GM19467 (cell line): ENCODE measurements at regions not wholly inside any gene's neighbourhood (a gene's known extent, or its start where the extent isn't known, plus 50 kb on each side); places are given as distances from the start of the nearest gene placed in this dataset.

Source experiments
- ATAC-seq: cut with Tn5 transposase; IDR thresholded peaks from one replicate; pipeline ENCODE4 v1.9.1; 2021; ENCODE audit warnings: mild to moderate bottlenecking, moderate library complexity; ENCODE audit not compliant: unreplicated experiment

DNA sequence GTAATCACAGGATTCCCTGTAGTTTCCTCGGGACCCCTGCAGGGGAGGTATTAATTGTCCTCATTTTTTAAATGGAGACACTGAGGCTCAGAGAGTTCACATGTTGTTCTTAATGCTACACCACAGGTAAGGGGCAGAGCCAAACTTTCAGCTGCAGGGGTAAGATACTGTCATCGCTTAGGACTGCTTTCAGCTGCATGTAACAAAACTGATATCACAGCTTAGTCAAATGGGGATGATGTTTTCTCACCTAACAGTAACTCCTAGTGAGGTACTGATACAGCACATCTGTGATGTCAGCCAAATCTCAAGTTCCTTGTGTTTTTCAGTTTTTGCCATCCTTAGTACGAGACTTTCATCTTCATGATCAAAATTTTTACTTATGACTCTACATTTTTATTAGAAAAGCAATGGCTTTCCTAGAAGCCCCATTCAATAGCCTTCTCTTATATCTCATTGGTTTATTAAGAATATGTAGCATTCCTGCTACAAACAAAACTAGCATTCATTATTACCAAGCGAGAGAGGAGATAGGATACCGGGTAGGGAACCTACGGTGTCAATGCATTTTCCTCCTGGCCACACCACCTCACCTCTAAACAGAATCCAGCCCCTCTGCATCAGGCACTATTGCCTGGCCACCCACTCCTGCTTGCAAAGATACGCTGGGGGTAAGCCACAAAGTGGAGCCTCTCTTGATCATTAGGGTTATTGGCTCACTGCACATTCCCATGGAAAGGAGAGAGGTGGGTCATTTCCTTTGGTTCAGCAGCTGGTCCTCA, 557.5 kb downstream of the CD83 start:
- ATAC-seq: no peak

DNA sequence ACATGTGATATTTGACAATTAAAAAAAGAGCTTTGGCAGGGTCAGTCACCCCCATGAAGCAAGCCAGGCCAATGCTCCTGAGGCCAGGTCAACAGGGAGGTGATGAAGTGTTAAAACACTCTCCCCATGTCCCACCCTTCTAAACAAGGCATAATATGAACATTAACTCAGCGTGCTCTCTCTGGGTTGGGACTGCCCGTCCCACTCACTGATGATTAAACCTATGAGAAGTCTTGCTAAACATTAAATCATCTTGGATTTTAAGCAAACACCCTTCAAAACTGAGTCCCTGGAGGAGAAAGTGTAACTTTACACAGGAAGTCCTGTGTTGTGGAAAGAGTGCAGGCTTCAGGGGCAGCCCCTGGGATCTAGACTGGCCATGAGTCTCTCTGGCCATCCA, 558.5 kb downstream of the CD83 start:
- ATAC-seq: no peak

DNA sequence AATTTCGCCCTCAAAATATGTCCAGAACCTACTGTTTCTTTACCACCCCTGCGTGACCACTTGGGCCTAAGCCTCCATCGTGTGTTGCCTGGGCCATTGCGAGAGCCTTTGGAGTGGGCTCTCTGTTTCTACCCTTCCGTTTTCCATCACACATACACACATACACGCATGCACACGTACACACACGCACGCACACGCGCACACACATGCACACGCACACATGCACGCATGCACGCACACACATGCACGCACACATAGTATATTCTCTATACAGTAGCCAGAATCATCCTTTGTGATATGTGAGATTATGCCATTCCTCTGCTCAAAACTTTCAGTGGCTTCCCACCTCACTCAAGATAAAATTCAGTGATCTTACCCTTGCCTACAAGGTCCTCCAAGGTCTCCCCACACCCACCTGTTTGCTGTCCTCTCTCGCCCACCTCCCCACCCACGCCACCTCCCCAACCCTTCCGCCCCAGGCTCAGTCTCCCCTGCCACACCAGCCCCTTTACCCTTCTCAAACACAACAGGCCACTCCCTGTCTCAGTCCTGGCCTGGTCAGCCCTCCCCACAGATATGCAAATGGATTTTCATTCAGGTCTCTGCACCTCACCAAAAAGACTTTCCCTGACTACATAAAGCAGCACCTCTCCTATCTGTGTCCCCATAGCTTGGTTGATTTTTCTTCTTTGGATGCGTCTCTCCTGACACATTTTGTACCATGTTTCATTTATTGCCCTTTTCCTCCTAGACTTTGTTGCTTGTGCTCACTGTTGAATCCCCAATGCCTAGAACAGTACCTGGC, 559.6 kb downstream of the CD83 start:
- ATAC-seq: no peak

DNA sequence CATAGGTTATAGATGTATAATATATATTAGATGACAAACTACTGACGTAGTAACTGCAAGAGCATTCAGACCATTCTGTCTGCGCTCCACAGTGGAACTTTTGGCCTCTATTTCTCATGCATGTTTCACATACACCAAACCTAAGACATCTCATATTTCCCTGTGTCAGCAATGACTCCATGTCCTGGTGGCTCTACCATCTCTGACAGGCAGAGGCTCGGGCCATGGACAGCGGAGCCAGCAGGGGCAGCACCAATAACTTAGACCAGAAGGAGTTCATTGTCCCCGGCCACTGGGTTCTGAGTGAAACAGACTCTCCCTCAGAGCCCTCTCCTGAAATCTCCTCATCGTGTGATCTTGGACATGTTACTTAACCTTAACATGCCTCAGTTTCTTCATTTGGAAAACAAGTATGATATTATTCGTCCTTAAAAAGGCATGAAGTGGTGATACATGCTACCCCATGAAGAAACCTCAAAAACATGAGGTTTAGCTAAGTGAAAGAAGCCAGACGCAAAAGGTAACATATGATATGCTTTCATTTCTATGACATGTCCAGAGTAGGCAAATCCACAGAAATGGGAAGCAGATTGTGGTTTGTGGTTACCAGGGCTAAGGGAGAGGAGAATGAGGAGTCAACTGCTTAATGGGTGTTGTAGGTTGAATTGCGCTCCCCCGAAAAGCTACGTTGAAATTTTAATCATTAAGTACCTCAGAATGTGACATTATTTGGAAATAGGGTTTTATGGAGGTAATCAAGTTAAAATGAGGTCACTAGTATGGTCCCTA, 564.0 kb upstream of the JARID2 start:
- ATAC-seq: no peak

DNA sequence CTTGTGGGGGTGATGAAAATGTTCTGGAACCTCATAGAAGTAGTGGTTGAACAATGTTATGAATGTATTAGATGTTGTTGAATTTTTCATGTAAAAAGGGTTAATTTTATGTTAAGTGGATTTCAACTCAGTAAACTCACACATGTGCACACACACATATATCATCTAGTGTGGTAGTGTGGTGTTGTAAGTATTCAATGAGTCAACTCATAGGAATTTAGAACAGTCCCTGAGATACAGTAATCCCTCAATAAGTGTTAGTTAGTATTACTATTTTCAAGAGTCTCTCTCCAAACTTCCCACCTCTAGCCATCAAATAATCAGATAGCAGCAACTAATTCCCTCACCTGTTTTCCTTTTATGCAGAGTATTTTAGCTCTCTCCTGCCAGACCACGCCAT, 563.1 kb upstream of the JARID2 start:
- ATAC-seq: no peak

DNA sequence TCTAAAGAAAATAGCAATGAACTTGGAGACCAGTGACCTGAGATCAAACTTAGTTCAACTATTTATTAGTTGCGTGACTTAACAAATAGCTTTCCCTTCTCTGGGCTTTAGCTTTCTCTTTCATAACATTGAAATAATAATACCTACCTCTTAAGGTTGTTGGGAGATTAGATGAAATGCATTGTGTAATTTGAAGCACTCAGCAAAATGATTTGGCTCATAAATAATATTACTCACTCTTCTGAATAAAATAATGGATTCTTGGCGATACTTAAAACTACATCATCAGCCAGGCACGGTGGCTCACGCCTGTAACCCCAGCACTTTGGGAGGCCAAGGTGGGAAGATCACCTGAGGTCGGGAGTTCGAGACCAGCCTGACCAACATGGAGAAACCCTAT, 556.2 kb upstream of the JARID2 start:
- ATAC-seq: no peak

DNA sequence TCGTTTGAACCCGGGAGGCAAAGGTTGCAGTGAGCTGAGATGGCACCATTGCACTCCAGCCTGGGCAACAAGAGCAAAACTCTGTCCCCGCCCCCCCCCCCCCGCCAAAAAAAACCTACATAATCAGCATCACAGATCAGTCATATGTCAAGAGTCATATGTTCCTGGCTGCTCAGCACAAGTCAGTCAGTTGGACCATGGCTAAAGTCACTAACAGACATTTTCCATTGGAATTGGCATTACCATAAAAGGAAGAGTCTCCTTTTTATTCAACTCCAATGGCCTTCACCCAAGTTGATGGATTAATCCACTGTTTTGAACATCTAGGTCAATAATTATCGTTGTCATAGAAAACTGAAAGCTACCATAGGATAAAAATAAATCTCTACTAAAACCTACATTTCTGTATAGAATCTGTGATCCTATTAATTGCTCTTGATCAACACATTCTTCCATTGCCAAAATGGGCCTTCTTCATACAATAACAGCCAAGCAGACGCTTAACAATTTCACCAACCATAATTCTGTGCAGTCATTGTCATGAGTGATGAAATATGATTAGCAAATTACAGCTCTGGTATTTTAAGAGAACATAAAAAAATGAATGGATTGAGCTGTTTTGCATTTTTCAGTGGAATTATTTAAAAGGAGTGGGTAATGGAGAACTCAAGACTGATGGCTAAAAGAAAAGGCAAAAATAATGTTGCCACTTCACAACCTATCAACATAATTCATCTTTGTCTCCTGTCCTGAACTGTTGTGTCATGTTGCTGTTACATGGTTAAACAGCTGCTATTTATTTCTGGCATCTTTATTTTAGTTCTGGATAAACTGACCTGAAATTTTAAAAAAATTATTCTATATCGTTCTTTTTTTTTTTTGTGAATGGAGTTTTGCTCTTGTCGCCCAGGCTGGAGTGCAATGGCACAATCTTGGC, 555.5 kb upstream of the JARID2 start:
- no peak for ATAC-seq

DNA sequence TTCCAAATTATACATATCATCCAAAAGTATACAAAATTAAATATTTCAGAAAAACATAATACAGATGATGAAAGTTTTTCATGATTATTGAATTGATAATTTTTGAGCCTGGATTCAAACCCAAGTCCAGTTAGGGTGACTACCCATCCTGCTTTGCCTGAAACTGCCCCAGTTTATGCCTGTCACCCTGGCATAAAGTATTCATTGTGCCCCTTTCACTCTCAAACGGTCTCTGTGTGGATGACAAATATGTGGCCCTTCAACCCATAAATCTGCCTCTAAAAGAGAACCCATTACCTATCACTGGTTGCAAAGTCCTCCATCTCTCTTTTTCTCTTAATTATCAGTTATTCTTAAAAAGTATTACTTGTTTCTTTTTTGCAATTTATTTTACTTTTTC, 553.7 kb upstream of the JARID2 start:
- no peak for ATAC-seq

DNA sequence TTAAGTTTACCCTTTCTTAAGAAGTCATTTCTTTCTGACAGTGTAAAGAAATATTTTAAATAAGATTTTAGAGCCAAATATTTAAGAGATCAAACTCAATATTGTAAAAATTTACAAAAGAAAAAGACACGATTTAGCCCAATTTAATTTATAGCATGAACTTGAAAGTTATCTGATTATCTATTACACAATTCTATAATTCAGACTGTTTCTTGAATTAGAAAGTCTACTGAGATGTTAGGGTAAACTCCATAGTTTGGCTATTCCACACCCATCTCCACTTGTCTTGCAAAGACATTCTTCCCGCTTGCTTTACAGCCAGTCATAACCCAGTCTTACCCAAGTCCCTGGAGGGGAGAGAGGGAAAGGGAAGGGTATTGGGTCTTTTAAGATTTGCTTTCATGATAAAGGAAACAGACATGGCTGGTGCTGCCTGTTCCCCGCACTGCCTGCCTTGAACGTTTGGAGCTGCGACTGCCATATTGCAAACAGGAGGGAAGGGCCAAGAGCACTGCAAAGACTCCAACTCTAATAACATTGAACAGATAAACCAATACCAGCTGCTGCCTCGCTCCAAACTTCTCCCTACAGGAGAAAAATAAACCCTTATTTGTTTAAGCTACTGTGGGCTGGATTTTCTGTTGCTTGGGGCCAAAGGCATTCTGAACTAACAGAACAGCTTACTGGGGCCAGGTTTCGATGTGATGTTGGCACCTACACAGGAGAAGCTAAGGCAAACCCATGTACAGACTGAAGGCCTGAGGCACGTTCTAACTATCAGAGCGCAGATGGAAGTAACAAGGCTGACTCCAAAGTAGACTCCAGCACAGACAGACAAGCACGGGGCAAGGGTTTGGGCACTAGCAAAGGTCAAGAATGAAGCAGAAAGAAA, 552.3 kb upstream of the JARID2 start:
- ATAC-seq: no peak

DNA sequence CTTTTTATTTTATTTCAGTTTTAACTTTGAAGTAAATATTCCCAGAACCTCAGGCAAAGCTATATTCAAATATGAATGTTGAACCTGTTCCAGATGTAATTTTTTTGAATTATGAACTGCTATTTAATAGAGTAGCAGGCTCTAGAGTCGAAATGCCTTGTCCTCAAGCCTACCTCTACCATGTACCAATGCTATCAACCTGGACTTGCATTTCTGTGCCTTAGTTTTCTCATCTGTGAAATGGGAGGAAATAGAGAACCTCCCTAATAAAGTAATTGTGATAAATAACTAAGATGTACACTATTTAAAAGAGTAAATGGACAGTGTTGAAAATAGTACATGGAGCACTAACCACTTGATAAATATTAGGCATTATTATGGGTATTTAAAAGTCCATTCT, 551.6 kb upstream of the JARID2 start:
- ATAC-seq: no peak

DNA sequence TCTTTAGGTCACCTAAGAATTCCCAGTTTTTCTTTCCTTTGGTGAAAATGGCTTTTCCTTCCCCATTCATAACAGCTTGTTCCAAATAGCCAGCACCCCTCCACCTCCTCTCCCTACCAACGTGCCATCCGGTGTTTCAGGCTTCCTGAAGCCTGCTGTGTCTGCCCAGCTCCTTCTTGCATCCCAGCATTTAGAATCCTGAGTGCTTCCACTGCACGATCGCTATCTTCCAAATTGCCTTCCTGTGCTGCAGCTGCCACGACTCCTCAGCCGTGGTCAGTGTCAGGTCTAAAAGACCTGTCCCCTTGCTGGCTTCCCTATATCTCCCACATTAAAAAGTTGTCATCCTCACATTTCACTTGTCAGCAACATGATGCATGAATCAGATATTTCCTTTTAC, 550.3 kb upstream of the JARID2 start:
- ATAC-seq: no peak

DNA sequence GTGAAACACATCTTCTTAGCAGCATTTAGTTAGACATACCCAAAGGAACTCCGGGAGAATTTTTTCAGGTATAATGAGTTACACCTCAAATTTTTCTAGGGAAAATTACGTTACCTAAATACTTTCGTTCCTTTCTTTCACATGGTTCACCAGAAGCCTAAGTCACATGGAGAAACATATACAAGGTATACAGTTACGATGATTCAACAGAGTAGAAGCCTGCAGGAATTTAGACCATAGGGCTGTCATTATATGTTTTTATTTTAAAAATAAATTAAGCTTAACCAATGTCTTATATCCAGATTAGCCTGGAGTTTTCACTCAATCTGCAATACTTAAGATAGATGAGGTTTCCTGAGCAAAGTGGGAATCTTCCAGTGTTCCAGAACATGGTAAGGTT, 549.5 kb upstream of the JARID2 start:
- ATAC-seq: no peak

DNA sequence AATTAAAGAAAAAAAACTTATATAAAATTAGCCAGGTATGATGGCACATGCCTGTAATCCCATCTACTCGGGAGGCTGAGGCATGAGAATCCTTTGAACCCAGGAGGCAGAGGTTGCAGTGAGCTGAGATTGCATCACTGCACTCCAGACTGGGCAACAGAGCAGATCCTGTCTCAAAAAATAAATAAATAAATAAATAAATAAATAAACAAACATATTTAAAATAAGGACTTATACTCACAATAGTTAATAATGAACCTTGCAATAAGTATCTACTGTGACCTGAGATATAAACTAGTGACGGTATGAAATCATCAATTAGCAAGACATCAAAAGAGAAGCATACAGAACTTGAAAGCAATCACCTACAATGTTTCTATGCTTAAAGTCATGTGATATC, 548.4 kb upstream of the JARID2 start:
- ATAC-seq: no peak

DNA sequence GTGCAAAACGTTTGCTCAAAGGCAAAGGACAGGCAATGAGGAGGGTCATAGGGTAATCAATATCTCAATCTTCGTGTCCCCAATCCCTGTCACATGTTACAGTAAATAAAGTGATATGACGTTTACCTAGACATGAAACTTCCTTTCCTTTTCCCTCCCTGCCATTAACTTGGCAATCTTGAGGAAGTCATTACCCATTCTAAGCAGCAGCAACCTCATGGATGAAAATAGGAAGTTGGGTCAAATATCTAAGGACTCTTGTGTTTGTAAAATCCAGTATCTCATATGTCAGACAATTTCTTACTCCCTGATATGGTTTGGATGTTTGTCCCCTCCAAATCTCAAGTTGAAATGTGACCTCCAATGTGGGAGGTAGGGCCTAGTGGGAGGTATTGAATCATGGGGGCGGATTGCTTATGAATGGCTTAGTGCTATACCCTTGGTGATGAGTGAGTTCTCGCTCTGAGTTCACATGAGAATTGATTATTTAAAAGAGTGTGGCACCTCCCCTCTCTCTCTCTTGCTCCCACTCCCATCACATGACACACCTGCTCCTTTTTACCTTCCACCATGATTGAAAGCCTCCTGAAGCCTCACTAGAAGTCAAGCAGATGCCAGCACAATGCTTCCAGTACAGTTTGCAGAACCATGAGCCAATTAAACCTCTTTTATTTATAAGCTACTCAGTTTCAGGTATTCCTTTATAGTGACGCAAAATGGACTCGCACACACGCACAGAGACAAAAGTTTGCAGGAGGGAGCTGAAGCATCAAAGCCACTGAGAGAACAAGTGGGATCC, 545.9 kb upstream of the JARID2 start:
- no peak for ATAC-seq

DNA sequence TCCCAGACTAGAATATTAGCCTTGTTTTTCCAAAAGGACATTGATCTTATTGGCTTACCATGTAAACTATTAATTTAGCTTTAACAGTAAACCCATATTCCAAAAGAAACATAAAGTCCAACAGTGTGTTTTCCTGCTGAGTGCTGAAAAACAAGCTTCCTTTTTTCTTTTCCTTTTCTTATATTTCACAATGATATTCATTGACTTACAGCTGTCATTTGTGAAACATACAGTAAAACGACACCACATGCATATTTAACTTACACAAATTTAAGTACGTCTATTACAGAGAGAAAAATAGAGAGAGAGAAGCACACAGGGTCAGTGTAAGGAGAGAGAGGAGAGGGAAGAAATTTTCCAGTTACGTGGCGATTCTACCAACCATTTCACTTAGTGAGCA, 543.9 kb upstream of the JARID2 start:
- no peak for ATAC-seq

DNA sequence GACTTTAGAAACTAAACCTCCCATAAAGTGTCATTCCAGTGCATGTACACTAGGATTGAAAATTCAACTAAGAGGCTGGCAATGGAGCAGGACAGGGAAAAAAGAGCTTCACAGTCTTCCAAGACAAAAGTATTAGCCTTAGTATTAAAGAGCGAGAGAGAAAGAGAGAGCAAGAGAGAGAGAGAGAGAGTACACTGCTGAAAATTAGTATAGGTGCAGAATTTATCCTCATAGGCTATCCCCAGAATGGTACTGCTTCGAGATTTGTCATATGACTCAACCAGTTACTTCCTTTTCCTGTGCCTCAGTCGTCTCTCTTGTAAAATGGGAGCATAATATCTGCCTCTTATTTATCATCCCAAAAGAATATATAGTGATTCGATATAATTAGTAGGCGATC, 543.2 kb upstream of the JARID2 start:
- no peak for ATAC-seq

DNA sequence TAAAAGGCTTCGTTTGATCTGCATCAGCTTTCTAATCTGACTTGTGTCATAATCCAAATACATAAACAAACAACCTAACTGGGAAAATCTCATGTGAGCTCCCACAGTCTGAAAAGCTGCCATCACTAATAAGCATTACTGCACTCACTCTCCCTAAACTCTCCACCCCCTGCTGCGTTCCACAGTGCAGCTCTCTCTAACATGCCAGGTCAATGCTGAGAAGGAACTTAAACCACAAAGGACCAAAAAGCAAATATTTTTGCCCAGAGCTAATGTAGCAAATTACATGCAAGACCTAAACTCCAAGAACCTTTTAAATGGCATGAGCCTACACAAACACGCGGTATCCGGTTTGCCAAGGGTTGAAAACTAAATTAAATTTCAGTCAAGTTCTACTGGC, 542.3 kb upstream of the JARID2 start:
- ATAC-seq: no peak

DNA sequence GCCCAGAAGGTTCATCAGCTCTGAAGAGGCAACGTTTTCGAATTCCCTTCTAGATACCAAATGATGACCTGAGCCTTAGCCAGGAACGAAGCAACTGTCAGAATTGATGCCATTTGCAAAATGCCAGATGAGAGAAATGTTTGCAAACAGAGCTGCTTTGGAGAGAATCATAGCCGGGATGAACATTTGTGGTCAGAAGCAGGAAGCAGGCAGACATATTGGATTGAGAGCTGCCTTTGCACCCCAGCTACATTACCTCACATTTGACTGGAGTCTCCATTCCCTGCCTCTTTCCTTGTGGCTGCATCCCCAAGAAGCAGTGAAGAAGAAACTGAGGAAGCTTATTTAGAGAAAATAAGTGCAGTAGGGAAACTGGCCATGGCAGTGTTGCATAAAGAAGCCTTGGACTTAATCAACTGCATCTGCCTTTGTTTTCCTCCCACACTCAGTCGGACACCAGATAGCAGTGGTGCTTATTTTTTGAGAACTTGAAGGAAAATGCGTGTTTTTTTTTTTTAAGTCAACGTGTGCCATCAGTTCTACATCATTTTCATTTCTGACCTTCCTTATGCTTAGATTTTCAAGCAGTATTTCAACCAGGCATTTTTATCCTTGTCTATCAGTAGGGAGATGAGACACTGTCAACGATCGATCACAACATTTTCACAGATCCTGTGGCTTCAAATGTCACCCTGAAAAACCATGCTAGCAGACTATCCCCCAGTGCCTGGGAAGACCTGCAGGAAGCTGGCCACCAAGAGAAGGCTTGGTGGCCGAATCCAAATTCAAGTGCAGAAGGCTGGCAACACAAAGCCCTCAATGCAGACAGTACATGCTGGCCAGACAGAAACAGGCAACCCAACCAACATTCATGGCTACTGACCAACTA, 541.2 kb upstream of the JARID2 start:
- ATAC-seq: no peak
